ENCODE measurements at regions not wholly inside any gene's neighbourhood (a gene's known extent, or its start where the extent isn't known, plus 50 kb on each side); places are given as distances from the start of the nearest gene placed in this dataset.

GRCh38 chr1:5368201-5368600, 624.0 kb downstream of the NPHP4 start:
- no peak for DNase-seq (ENCODE audit: low spot score)
- WGBS = 53% methylated on average over 5 of the region's 5 CpGs
- Histone ChIP-seq H3K36me3 (ENCODE audit: control insufficient read depth in 4 of 4, insufficient read depth in 3 of 4, low read depth in 1 of 4, low read length in 3 of 4) (no peaks in the 10 kb centered on the region), H3K4me3 (ENCODE audit: low read depth in 1 of 3, low read length in 3 of 3) (no peak overlapping the region), H3K9ac (ENCODE audit: low read depth in 1 of 2, low read length in 2 of 2) (no peak overlapping the region), H3K27me3 (ENCODE audit: control insufficient read depth in 4 of 4, insufficient read depth in 4 of 4, low read length in 3 of 4) (peaks cover 0 to 2% (median 0%) of the 10 kb centered on the region in 4 donors), H3K4me1 (ENCODE audit: control insufficient read depth in 4 of 4, insufficient read depth in 4 of 4, low read length in 3 of 4) (no peaks in the 10 kb centered on the region), H3K9me3 (ENCODE audit: control insufficient read depth in 4 of 4, low read length in 3 of 4) (peaks cover 0 to 3% (median 3%) of the 10 kb centered on the region in 4 donors), H3K27ac (ENCODE audit: low read depth in 1 of 2, low read length in 2 of 2) (no peak overlapping the region)
- TF ChIP-seq CTCF (IDR thresholded peaks at IDR 0.05; ENCODE audit: low read depth, low read length, missing input control) = no peak
- TF ChIP-seq ZBTB33 (IDR thresholded peaks at IDR 0.05) = no peak
- TF ChIP-seq REST (IDR thresholded peaks at IDR 0.05) = no peak
- no peak for TF ChIP-seq SP1 (IDR thresholded peaks at IDR 0.05)
- no peak for TF ChIP-seq FOXA1 (IDR thresholded peaks at IDR 0.05)
- TF ChIP-seq GABPA (IDR thresholded peaks at IDR 0.05 in 1 of 2, conservative IDR thresholded peaks at IDR 0.05 in 1 of 2) = no peak
- TF ChIP-seq MAX (IDR thresholded peaks at IDR 0.05) = no peak
- TF ChIP-seq HNF4A (conservative IDR thresholded peaks at IDR 0.05) = no peak
- no peak for TF ChIP-seq EGR1 (IDR thresholded peaks at IDR 0.05; ENCODE audit: low read depth in 2 of 2)
- TF ChIP-seq TAF1 (conservative IDR thresholded peaks at IDR 0.05) = no peak
- no peak for TF ChIP-seq RAD21 (IDR thresholded peaks at IDR 0.05)
- no peak for TF ChIP-seq YY1 (IDR thresholded peaks at IDR 0.05)
- TF ChIP-seq NR2F2 (IDR thresholded peaks at IDR 0.05) = no peak
- no peak for TF ChIP-seq JUND (IDR thresholded peaks at IDR 0.05)
- no peak for TF ChIP-seq RXRA (IDR thresholded peaks at IDR 0.05)
- no peak for TF ChIP-seq HNF4G (IDR thresholded peaks at IDR 0.05)
- no peak for TF ChIP-seq FOXA2 (IDR thresholded peaks at IDR 0.05)
- no peak for TF ChIP-seq ATF3 (IDR thresholded peaks at IDR 0.05)
